ENCODE measurements at regions not wholly inside any gene's neighbourhood (a gene's known extent, or its start where the extent isn't known, plus 50 kb on each side); places are given as distances from the start of the nearest gene placed in this dataset.
"Not testable (repeated sequence)": the region's sequence is repeated elsewhere in the genome, so short reads cannot be mapped to it uniquely, and the experiment has no call there.

- ChIA-PET CTCF (no interaction called here), POLR2A (no interaction called here)
- Histone ChIP-seq H3K4me3 (ENCODE audit: low read depth, low read length) (no peak overlapping the region), H3K36me3 (ENCODE audit: control insufficient read depth in 2 of 2, insufficient read depth in 1 of 2, low read length in 2 of 2) (no peaks in the 10 kb centered on the region; a peak in 1 of 3 replicates), H3K4me1 (ENCODE audit: control insufficient read depth, insufficient read depth, low read length) (no peaks in the 10 kb centered on the region), H3K27ac (ENCODE audit: extremely low read depth, low read depth, low read length) (no peak overlapping the region), H3K9me3 (ENCODE audit: control insufficient read depth, insufficient read depth, low read depth, low read length) (no peaks in the 10 kb centered on the region)
- TF ChIP-seq ZNF510 (tag by site-specific recombination; IDR thresholded peaks at IDR 0.05; ENCODE audit: insufficient replicate concordance) (no peak), HIC1 (tag by site-specific recombination; IDR thresholded peaks at IDR 0.05) (peak; percentile 17; the same call in 1 of the 2 replicates)
Measured at GRCh38 chr13:105679838-105680237, 855.6 kb downstream of the EFNB2 start.

- Histone ChIP-seq H3K36me3 (ENCODE audit: control insufficient read depth in 2 of 2, insufficient read depth in 1 of 2, low read length in 2 of 2) (no peaks in the 10 kb centered on the region; a peak in 1 of 3 replicates), H3K27ac (ENCODE audit: extremely low read depth, low read depth, low read length) (no peak overlapping the region), H3K4me3 (ENCODE audit: low read depth, low read length) (no peak overlapping the region), H3K9me3 (ENCODE audit: control insufficient read depth, insufficient read depth, low read depth, low read length) (no peaks in the 10 kb centered on the region), H3K4me1 (ENCODE audit: control insufficient read depth, insufficient read depth, low read length) (no peaks in the 10 kb centered on the region)
- TF ChIP-seq ZNF202 (tag by site-specific recombination; IDR thresholded peaks at IDR 0.05; ENCODE audit: borderline replicate concordance) (no peak), SP2 (tag by site-specific recombination; IDR thresholded peaks at IDR 0.05) (no peak), ZNF148 (tag by site-specific recombination; IDR thresholded peaks at IDR 0.05; ENCODE audit: borderline replicate concordance) (no peak), HOXC10 (CRISPR knock-in tag; IDR thresholded peaks at IDR 0.05) (no peak), KLF16 (tag by site-specific recombination; IDR thresholded peaks at IDR 0.05) (no peak), ZNF660 (tag by site-specific recombination; IDR thresholded peaks at IDR 0.05) (no peak), ZNF561 (tag by site-specific recombination; IDR thresholded peaks at IDR 0.05; ENCODE audit: borderline replicate concordance) (no peak), ZBTB44 (tag by site-specific recombination; IDR thresholded peaks at IDR 0.05) (no peak), ZNF174 (tag by site-specific recombination; IDR thresholded peaks at IDR 0.05) (no peak)
- ChIA-PET CTCF (no interaction called here), POLR2A (no interaction called here)
Measured at GRCh38 chr13:105678072-105678471, 857.4 kb downstream of the EFNB2 start.

- Histone ChIP-seq H3K36me3 (ENCODE audit: control insufficient read depth in 2 of 2, insufficient read depth in 1 of 2, low read length in 2 of 2) (no peaks in the 10 kb centered on the region), H3K9me3 (ENCODE audit: control insufficient read depth, insufficient read depth, low read depth, low read length) (no peaks in the 10 kb centered on the region), H3K4me3 (ENCODE audit: low read depth, low read length) (no peak overlapping the region), H3K27ac (ENCODE audit: extremely low read depth, low read depth, low read length) (no peak overlapping the region), H3K4me1 (ENCODE audit: control insufficient read depth, insufficient read depth, low read length) (no peaks in the 10 kb centered on the region)
- ChIA-PET CTCF (interaction anchor here (0.6 kb wide), 1 partner anchor 540 kb away, joined by 3 read pairs; no protein-coding TSS in a partner anchor), POLR2A (no interaction called here)
- TF ChIP-seq ZNF302 (tag by site-specific recombination; IDR thresholded peaks at IDR 0.05; ENCODE audit: low read depth) (no peak), ATF2 (tag by site-specific recombination; IDR thresholded peaks at IDR 0.05; ENCODE audit: low read depth) (peak; percentile 60; the same call in 1 of the 2 replicates)
Measured at GRCh38 chr13:105672881-105673280, 862.6 kb downstream of the EFNB2 start.

GRCh38 chr13:105671131-105671530 lies 864.3 kb downstream of the EFNB2 start:
- H3K4me3 ChIP-seq (ENCODE audit: low read depth, low read length); H3K9me3 ChIP-seq (ENCODE audit: control insufficient read depth, insufficient read depth, low read depth, low read length); CTCF ChIA-PET; H3K36me3 ChIP-seq (ENCODE audit: control insufficient read depth in 2 of 2, insufficient read depth in 1 of 2, low read length in 2 of 2); H3K27ac ChIP-seq (ENCODE audit: extremely low read depth, low read depth, low read length); POLR2A ChIA-PET; H3K4me1 ChIP-seq (ENCODE audit: control insufficient read depth, insufficient read depth, low read length): not testable (repeated sequence)
